H1 (cell line): ENCODE measurements at regions not wholly inside any gene's neighbourhood (a gene's known extent, or its start where the extent isn't known, plus 50 kb on each side); places are given as distances from the start of the nearest gene placed in this dataset.

Source experiments
- EZH2 ChIP-seq: fragments of 200-600 bp; sonication (generic); IDR thresholded peaks from 2 replicates; pipeline ENCODE4 v1.7.1; 2012; ENCODE audit warnings: low read depth, mild to moderate bottlenecking, moderate library complexity, low read length, inconsistent platforms; ENCODE audit not compliant: severe bottlenecking
- NANOG ChIP-seq: IDR thresholded peaks from 2 replicates; pipeline ENCODE4 v1.6.1; 2011; ENCODE audit warnings: low read length, low read depth, mild to moderate bottlenecking, inconsistent platforms; ENCODE audit not compliant: insufficient read depth, poor library complexity, severe bottlenecking
- POLR2A ChIP-seq, 2 experiments: IDR thresholded peaks; 1 replicate in 1 of 2; 2 replicates in 1 of 2; pipeline ENCODE4 v1.6.1; 2011; ENCODE audit warnings: low read depth in 2 of 2, low read length in 2 of 2, mild to moderate bottlenecking in 2 of 2; ENCODE audit errors: control extremely low read depth in 1 of 2
- POLR2AphosphoS5 ChIP-seq: IDR thresholded peaks from 2 replicates; pipeline ENCODE4 v1.6.1; 2011; ENCODE audit warnings: low read depth, low read length
- SIN3A ChIP-seq, 2 experiments: IDR thresholded peaks in 1 of 2; conservative IDR thresholded peaks in 1 of 2; 2 replicates each; pipeline ENCODE4 v1.6.1; 2011 to 2012; ENCODE audit warnings: low read length in 2 of 2, improper control_type of control experiment in 1 of 2, low read depth in 1 of 2, mild to moderate bottlenecking in 1 of 2
- TBP ChIP-seq: IDR thresholded peaks from 2 replicates; pipeline ENCODE4 v1.6.1; 2011; ENCODE audit warnings: low read depth, low read length, improper control_type of control experiment

- TF ChIP-seq SIN3A (conservative IDR thresholded peaks at IDR 0.05 in 1 of 2, IDR thresholded peaks at IDR 0.05 in 1 of 2; ENCODE audit: low read depth in 1 of 2, low read length in 2 of 2) (no peak), POLR2A (IDR thresholded peaks at IDR 0.05; ENCODE audit: control extremely low read depth in 1 of 2, low read depth in 2 of 2, low read length in 2 of 2) (no peak), POLR2AphosphoS5 (no peak), NANOG (no peak), TBP (no peak), EZH2 (no peak)
Observed at GRCh38 chr2:176826984-176827668, 385.5 kb upstream of the HNRNPA3 start.
